HepG2 (cell line): ENCODE measurements at regions not wholly inside any gene's neighbourhood (a gene's known extent, or its start where the extent isn't known, plus 50 kb on each side); places are given as distances from the start of the nearest gene placed in this dataset.

Experiments used
- ATAC-seq: fragments of 200-7000 bp; cut with Tn5 transposase; 3 replicates; pipeline ENCODE4 v1.9.1; 2020; ENCODE audit warnings: mild to moderate bottlenecking, moderate library complexity
- BruUV-seq: library from RNA; stranded (reverse); fragments of 400-500 nt; replicated peaks from 2 replicates; lab custom pipeline; 2021; lab: Mats Ljungman, UMichigan
- CTCF ChIA-PET: fragments of 300-600 bp; formaldehyde crosslinking; extraction: SDS; loops from one replicate; lab custom pipeline; 2021; ENCODE audit warnings: low total read pairs, inconsistent platforms, low intra/inter-chr PET ratio; lab: Yijun Ruan, JAX
- POLR2A ChIA-PET: fragments of 350-600 bp; sonication (Branson Sonifier 250); formaldehyde crosslinking; loops from one replicate; lab custom pipeline; 2020; ENCODE audit warnings: antibody characterized with exemption, inconsistent platforms; lab: Yijun Ruan, JAX
- DNase-seq: peaks from one replicate; pipeline ENCODE4 v3.0.0-alpha.2; 2015; ENCODE audit warnings: low spot score
- FAIRE-seq: peaks from 3 replicates; lab custom pipeline; 2011; peaks lifted over from hg19 to GRCh38; lab: Jason Lieb, UNC
- H2AFZ ChIP-seq: one replicate; pipeline ENCODE4 v1.6.1; 2011; ENCODE audit warnings: low read length, inconsistent platforms
- H3K27ac ChIP-seq: fragments of 300-600 bp; 3 replicates; pipeline ENCODE4 v1.8.0; 2011; ENCODE audit warnings: mixed run types, mild to moderate bottlenecking, mixed read lengths, low read length, inconsistent platforms; ENCODE audit not compliant: insufficient read depth; ENCODE audit errors: extremely low read length
- H3K27me3 ChIP-seq, 2 experiments: fragments of 200-600 bp in 1 of 2; 2 replicates in 1 of 2; 3 replicates in 1 of 2; pipeline versions ENCODE4 v1.6.0 to v1.8.0; 2011; ENCODE audit warnings: low read length in 2 of 2, mild to moderate bottlenecking in 2 of 2, moderate library complexity in 2 of 2, inconsistent platforms in 1 of 2; ENCODE audit not compliant: insufficient read depth in 2 of 2, control insufficient read depth in 1 of 2
- H3K36me3 ChIP-seq, 2 experiments: fragments of 200-600 bp in 1 of 2; replicated peaks in 1 of 2; 2 replicates in 1 of 2; 3 replicates in 1 of 2; pipeline versions ENCODE4 v1.5.1 to v1.8.0; 2011; ENCODE audit warnings: low read length in 2 of 2, inconsistent platforms in 1 of 2; ENCODE audit not compliant: insufficient read depth in 2 of 2, control insufficient read depth in 1 of 2
- H3K4me1 ChIP-seq: 2 replicates; pipeline ENCODE4 v1.5.1; 2012; ENCODE audit warnings: low read length, inconsistent platforms; ENCODE audit not compliant: insufficient read depth
- H3K4me2 ChIP-seq: 2 replicates; pipeline ENCODE4 v1.6.0; 2011; ENCODE audit warnings: low read depth, low read length, inconsistent platforms
- H3K4me3 ChIP-seq, 3 experiments: fragments of 200-600 bp in 1 of 3; sonication (generic), shearing (Covaris generic) in 1 of 3; replicated peaks in 1 of 3; 2 replicates each; pipeline ENCODE4 v1.5.1; 2011 to 2016; ENCODE audit warnings: low read length in 3 of 3, inconsistent platforms in 2 of 3, low read depth in 2 of 3, mild to moderate bottlenecking in 2 of 3, control low read depth in 1 of 3, mixed read lengths in 1 of 3; ENCODE audit not compliant: insufficient read depth in 1 of 3
- H3K79me2 ChIP-seq: one replicate; pipeline ENCODE4 v1.6.1; 2011; ENCODE audit warnings: low read length, inconsistent platforms; ENCODE audit not compliant: insufficient read depth
- H3K9ac ChIP-seq: 2 replicates; pipeline ENCODE4 v1.6.0; 2011; ENCODE audit warnings: mild to moderate bottlenecking, low read depth, low read length, inconsistent platforms; ENCODE audit not compliant: insufficient read depth
- H3K9me3 ChIP-seq: 2 replicates; pipeline ENCODE4 v1.5.1; 2012; ENCODE audit warnings: mild to moderate bottlenecking, low read length
- H4K20me1 ChIP-seq: 2 replicates; pipeline ENCODE4 v1.6.0; 2011; ENCODE audit warnings: inconsistent platforms, mild to moderate bottlenecking, low read length, moderate library complexity; ENCODE audit not compliant: insufficient read depth
- GABPA ChIP-seq, 2 experiments: IDR thresholded peaks; 2 replicates each; pipeline ENCODE4 v1.6.1; 2011 to 2016; ENCODE audit warnings: low read depth in 2 of 2, low read length in 1 of 2, missing biosample characterization in 1 of 2, missing genetic modification characterization in 1 of 2
- MIER3 ChIP-seq: IDR thresholded peaks from 2 replicates; pipeline ENCODE4 v1.6.1; 2016; ENCODE audit warnings: missing compliant biosample characterization, borderline replicate concordance
- NFATC3 ChIP-seq: sonication (generic); formaldehyde crosslinking; IDR thresholded peaks from 2 replicates; pipeline ENCODE4 v1.5.1; 2020; ENCODE audit warnings: mild to moderate bottlenecking, missing genetic modification reagents
- RXRA ChIP-seq: sonication (generic); formaldehyde crosslinking; IDR thresholded peaks from 2 replicates; pipeline ENCODE4 v1.5.1; 2020; ENCODE audit warnings: missing genetic modification reagents
- TCF7 ChIP-seq: sonication (generic); IDR thresholded peaks from 2 replicates; pipeline ENCODE4 v1.6.1; 2016; ENCODE audit warnings: antibody characterized with exemption, low read depth
- YEATS4 ChIP-seq: sonication (generic); formaldehyde crosslinking; IDR thresholded peaks from 2 replicates; pipeline ENCODE4 v1.4.0; 2020; ENCODE audit warnings: missing genetic modification reagents, borderline replicate concordance
- ZBTB49 ChIP-seq: sonication (generic); formaldehyde crosslinking; IDR thresholded peaks from 2 replicates; pipeline ENCODE4 v1.4.0; 2020; ENCODE audit warnings: missing genetic modification reagents, borderline replicate concordance
- ZMAT3 ChIP-seq: sonication (generic); formaldehyde crosslinking; conservative IDR thresholded peaks from 2 replicates; pipeline ENCODE4 v1.7.0; 2021; ENCODE audit warnings: missing genetic modification reagents
- ZNF280B ChIP-seq: sonication (generic); formaldehyde crosslinking; IDR thresholded peaks from 2 replicates; pipeline ENCODE4 v1.5.0; 2020; ENCODE audit warnings: missing genetic modification reagents, mild to moderate bottlenecking, borderline replicate concordance
- ZNF773 ChIP-seq: sonication (generic); formaldehyde crosslinking; IDR thresholded peaks from 2 replicates; pipeline ENCODE4 v1.4.0; 2020; ENCODE audit warnings: missing genetic modification reagents, borderline replicate concordance
- ZNF841 ChIP-seq: sonication (generic); formaldehyde crosslinking; IDR thresholded peaks from 2 replicates; pipeline ENCODE4 v1.8.1; 2023; ENCODE audit warnings: missing genetic modification reagents, borderline replicate concordance
- in situ Hi-C: cut with HindIII; loops from 2 replicates; pipeline ENCODE4 v1.10.0; 2017; ENCODE audit warnings: low pct_unique_long_range_greater_than_20kb; ENCODE audit not compliant: extremely low pct_ligation_motif_present
- intact Hi-C: fragments of 100-400 bp; cut with micrococcal nuclease; formaldehyde crosslinking; loops from one replicate; pipeline ENCODE4 v1.10.0; 2022; ENCODE audit not compliant: unreplicated experiment

- FAIRE-seq, result no peak
- in situ Hi-C loops (no loop called here), intact Hi-C loops (no loop called here)
- ChIA-PET POLR2A (no interaction called here), CTCF (no interaction called here)
- no peaks in the 10 kb centered on the region for H3K27me3 ChIP-seq
- TF ChIP-seq ZMAT3 (CRISPR knock-in tag) (no peak), GABPA (IDR thresholded peaks at IDR 0.05; ENCODE audit: low read depth, low read length) (no peak), GABPA (CRISPR knock-in tag; IDR thresholded peaks at IDR 0.05; ENCODE audit: low read depth) (no peak), ZNF841 (CRISPR knock-in tag) (no peak), YEATS4 (no peak), NFATC3 (CRISPR knock-in tag) (no peak), TCF7 (no peak), ZBTB49 (CRISPR knock-in tag) (no peak), ZNF280B (CRISPR knock-in tag) (no peak), ZNF773 (CRISPR knock-in tag) (no peak), MIER3 (CRISPR knock-in tag) (no peak), RXRA (CRISPR knock-in tag) (no peak)
- BruUV-seq, result no TSS peak
- no peaks in the 10 kb centered on the region for H3K36me3 ChIP-seq
- H4K20me1 ChIP-seq, result no peaks in the 10 kb centered on the region
- H3K9me3 ChIP-seq, result peaks cover 4% of the 10 kb centered on the region; the same call in 1 of the 2 replicates
- no peak for ATAC-seq
- H3K4me1 ChIP-seq, result peaks cover 21% of the 10 kb centered on the region
- no peak overlapping the region for H3K27ac ChIP-seq
- no peak overlapping the region for H3K4me2 ChIP-seq
- H3K9ac ChIP-seq, result no peak overlapping the region
- H2AFZ ChIP-seq, result no peak overlapping the region
- DNase-seq, result no peak
- H3K79me2 ChIP-seq, result no peaks in the 10 kb centered on the region
- no peak overlapping the region for H3K4me3 ChIP-seq
These were observed 134.5 kb upstream of the TGFBR2 start for GRCh38 chr3:30471796-30472489.
